ENCODE measurements at regions not wholly inside any gene's neighbourhood (a gene's known extent, or its start where the extent isn't known, plus 50 kb on each side); places are given as distances from the start of the nearest gene placed in this dataset.

DNA sequence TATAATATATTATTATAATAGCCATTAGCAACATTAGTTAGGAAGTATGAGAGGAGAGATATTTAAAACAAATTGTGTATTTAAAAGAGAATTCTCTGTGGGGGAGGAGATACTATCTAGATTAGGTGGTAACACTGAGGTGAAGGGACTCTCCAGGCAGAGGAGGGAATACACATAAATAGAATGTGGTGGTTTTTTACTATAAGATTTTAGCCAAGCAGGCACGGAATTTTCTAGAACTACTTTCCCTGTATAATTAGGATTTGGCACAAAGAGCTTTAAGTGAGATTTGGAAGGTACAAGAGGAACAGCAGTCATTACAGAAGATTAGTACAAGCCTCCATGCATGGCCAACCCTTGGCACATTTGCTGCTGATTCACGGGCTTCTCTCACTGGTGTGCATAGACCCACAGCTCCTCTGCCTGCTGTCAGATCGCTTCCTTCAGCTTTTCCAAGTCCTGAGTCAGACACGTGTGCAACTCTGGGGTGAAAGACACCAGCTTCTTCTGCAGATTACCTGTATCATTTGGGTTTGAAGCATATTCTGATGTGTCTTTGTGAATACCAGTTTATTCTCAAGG, 685.5 kb downstream of the KCTD8 start:
- no peak for TF ChIP-seq POLR2AphosphoS5 (IDR thresholded peaks at IDR 0.05; ENCODE audit: low read depth, low read length)
- TF ChIP-seq, protein P1, sequence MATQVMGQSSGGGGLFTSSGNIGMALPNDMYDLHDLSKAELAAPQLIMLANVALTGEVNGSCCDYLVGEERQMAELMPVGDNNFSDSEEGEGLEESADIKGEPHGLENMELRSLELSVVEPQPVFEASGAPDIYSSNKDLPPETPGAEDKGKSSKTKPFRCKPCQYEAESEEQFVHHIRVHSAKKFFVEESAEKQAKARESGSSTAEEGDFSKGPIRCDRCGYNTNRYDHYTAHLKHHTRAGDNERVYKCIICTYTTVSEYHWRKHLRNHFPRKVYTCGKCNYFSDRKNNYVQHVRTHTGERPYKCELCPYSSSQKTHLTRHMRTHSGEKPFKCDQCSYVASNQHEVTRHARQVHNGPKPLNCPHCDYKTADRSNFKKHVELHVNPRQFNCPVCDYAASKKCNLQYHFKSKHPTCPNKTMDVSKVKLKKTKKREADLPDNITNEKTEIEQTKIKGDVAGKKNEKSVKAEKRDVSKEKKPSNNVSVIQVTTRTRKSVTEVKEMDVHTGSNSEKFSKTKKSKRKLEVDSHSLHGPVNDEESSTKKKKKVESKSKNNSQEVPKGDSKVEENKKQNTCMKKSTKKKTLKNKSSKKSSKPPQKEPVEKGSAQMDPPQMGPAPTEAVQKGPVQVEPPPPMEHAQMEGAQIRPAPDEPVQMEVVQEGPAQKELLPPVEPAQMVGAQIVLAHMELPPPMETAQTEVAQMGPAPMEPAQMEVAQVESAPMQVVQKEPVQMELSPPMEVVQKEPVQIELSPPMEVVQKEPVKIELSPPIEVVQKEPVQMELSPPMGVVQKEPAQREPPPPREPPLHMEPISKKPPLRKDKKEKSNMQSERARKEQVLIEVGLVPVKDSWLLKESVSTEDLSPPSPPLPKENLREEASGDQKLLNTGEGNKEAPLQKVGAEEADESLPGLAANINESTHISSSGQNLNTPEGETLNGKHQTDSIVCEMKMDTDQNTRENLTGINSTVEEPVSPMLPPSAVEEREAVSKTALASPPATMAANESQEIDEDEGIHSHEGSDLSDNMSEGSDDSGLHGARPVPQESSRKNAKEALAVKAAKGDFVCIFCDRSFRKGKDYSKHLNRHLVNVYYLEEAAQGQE (IDR thresholded peaks at IDR 0.05; ENCODE audit: insufficient read depth in 1 of 2, low read depth in 2 of 2, low read length in 2 of 2) = no peak
- TF ChIP-seq FOXP2 (optimal IDR thresholded peaks at IDR 0.05; ENCODE audit: borderline replicate concordance, extremely low read depth, extremely low read length, insufficient read depth) = no peak
- no peak for TF ChIP-seq TAF1 (IDR thresholded peaks at IDR 0.05; ENCODE audit: borderline replicate concordance, insufficient read depth, low read length)
